ENCODE measurements at regions not wholly inside any gene's neighbourhood (a gene's known extent, or its start where the extent isn't known, plus 50 kb on each side); places are given as distances from the start of the nearest gene placed in this dataset.

- no peak overlapping the region for H3K9ac ChIP-seq (ENCODE audit: low read length)
- no peaks in the 10 kb centered on the region for H3K9me2 ChIP-seq (ENCODE audit: insufficient read depth)
- TF ChIP-seq ELF1 (IDR thresholded peaks at IDR 0.05; ENCODE audit: borderline replicate concordance, low read depth): no peak
- TF ChIP-seq EZH2 (IDR thresholded peaks at IDR 0.05): no peak
- no peak for TF ChIP-seq YY1 (IDR thresholded peaks at IDR 0.05; ENCODE audit: extremely low read depth, insufficient replicate concordance, low read depth, low read length)
- TF ChIP-seq MAX (IDR thresholded peaks at IDR 0.05): no peak
- CTCF ChIA-PET: no interaction called here
- no peaks in the 10 kb centered on the region for H3K4me1 ChIP-seq (ENCODE audit: control insufficient read depth in 1 of 2, insufficient read depth in 2 of 2, low read length in 2 of 2)
- intact Hi-C loops (cut with micrococcal nuclease): no loop called here
- DNase-seq (ENCODE audit: low read depth, low spot score) (no peak), ATAC-seq (no peak)
- no peak overlapping the region for H2AFZ ChIP-seq (ENCODE audit: low read depth, low read length, poor library complexity, severe bottlenecking)
- no peak overlapping the region for H3K4me2 ChIP-seq (ENCODE audit: low read length)
- BruUV-seq (replicated peaks): no TSS peak
- no peaks in the 10 kb centered on the region for H3K36me3 ChIP-seq (ENCODE audit: control insufficient read depth in 1 of 2, insufficient read depth in 2 of 2, low read length in 2 of 2)
- H4K20me1 ChIP-seq (ENCODE audit: insufficient read depth): no peaks in the 10 kb centered on the region
- RAD21 ChIA-PET (ENCODE audit: low non-redundant PET in 1 of 2, low total read pairs in 2 of 2, uncharacterized antibody in 2 of 2, unreplicated experiment in 2 of 2): no interaction called here
- H3K9me3 ChIP-seq (ENCODE audit: control insufficient read depth in 1 of 2, insufficient read depth in 1 of 2, low read depth in 1 of 2, low read length in 2 of 2): peaks cover 5 to 7% of the 10 kb centered on the region in 2 experiments; a peak in 2 of 4 replicates
- H3K4me3 ChIP-seq (replicated peaks in 1 of 2; ENCODE audit: low read depth in 1 of 2, low read length in 2 of 2): no peak overlapping the region
- no peaks in the 10 kb centered on the region for H3K79me2 ChIP-seq (ENCODE audit: insufficient read depth, low read length)
- H3K27me3 ChIP-seq (ENCODE audit: insufficient read depth, low read length): no peaks in the 10 kb centered on the region
- POLR2A ChIA-PET: no interaction called here
- no peak overlapping the region for H3K27ac ChIP-seq (ENCODE audit: low read depth, low read length)
Measured at GRCh38 chr2:104448661-104449440, 405.1 kb upstream of the POU3F3 start.

GRCh38 chr2:104452558-104452957 is 401.4 kb upstream of the POU3F3 start:
- ATAC-seq: no peak
- ChIA-PET RAD21 (ENCODE audit: low non-redundant PET in 1 of 2, low total read pairs in 2 of 2, uncharacterized antibody in 2 of 2, unreplicated experiment in 2 of 2) (no interaction called here), CTCF (no interaction called here), POLR2A (no interaction called here)
- Histone ChIP-seq H3K36me3 (ENCODE audit: control insufficient read depth in 1 of 2, insufficient read depth in 2 of 2, low read length in 2 of 2) (no peaks in the 10 kb centered on the region), H3K9me3 (ENCODE audit: control insufficient read depth in 1 of 2, insufficient read depth in 1 of 2, low read depth in 1 of 2, low read length in 2 of 2) (peaks cover 0 to 5% of the 10 kb centered on the region in 2 experiments; a peak in 2 of 4 replicates), H3K27ac (ENCODE audit: low read depth, low read length) (no peak overlapping the region), H3K4me2 (ENCODE audit: low read length) (no peak overlapping the region), H3K4me1 (ENCODE audit: control insufficient read depth in 1 of 2, insufficient read depth in 2 of 2, low read length in 2 of 2) (no peaks in the 10 kb centered on the region), H3K79me2 (ENCODE audit: insufficient read depth, low read length) (no peaks in the 10 kb centered on the region), H3K9ac (ENCODE audit: low read length) (no peak overlapping the region), H3K9me2 (ENCODE audit: insufficient read depth) (no peaks in the 10 kb centered on the region), H4K20me1 (ENCODE audit: insufficient read depth) (no peaks in the 10 kb centered on the region), H2AFZ (ENCODE audit: low read depth, low read length, poor library complexity, severe bottlenecking) (no peak overlapping the region), H3K27me3 (ENCODE audit: insufficient read depth, low read length) (no peaks in the 10 kb centered on the region), H3K4me3 (replicated peaks in 1 of 2; ENCODE audit: low read depth in 1 of 2, low read length in 2 of 2) (no peak overlapping the region)
- no TSS peak for BruUV-seq (replicated peaks)
- intact Hi-C loops (cut with micrococcal nuclease): no loop called here
- no peak for DNase-seq (ENCODE audit: low read depth, low spot score)
- no peak for TF ChIP-seq SIN3A (IDR thresholded peaks at IDR 0.05; ENCODE audit: low read depth)
- no peak for TF ChIP-seq POLR2AphosphoS5 (IDR thresholded peaks at IDR 0.05; ENCODE audit: low read depth, low read length)
- no peak for TF ChIP-seq EZH2 (IDR thresholded peaks at IDR 0.05)
- no peak for TF ChIP-seq ATF3 (IDR thresholded peaks at IDR 0.05)
- no peak for TF ChIP-seq CEBPB (IDR thresholded peaks at IDR 0.05; ENCODE audit: low read depth)
